IPS-18c (cell line): ENCODE measurements at regions not wholly inside any gene's neighbourhood (a gene's known extent, or its start where the extent isn't known, plus 50 kb on each side); places are given as distances from the start of the nearest gene placed in this dataset.

Experiments
- H3K4me3 ChIP-seq: 2 replicates; pipeline ENCODE4 v1.7.0; 2013; ENCODE audit warnings: low read depth, mild to moderate bottlenecking, low read length, moderate library complexity; ENCODE audit not compliant: insufficient read depth
- H3K9me3 ChIP-seq: one replicate; pipeline ENCODE4 v1.6.1; 2013; ENCODE audit warnings: mild to moderate bottlenecking, low read length, moderate library complexity; ENCODE audit not compliant: control insufficient read depth, insufficient read depth

- Histone ChIP-seq H3K9me3 (no peaks in the 10 kb centered on the region), H3K4me3 (no peak overlapping the region)
These were observed 184.7 kb upstream of the PRSS16 start for GRCh38 chr6:27062755-27063154.

DNA sequence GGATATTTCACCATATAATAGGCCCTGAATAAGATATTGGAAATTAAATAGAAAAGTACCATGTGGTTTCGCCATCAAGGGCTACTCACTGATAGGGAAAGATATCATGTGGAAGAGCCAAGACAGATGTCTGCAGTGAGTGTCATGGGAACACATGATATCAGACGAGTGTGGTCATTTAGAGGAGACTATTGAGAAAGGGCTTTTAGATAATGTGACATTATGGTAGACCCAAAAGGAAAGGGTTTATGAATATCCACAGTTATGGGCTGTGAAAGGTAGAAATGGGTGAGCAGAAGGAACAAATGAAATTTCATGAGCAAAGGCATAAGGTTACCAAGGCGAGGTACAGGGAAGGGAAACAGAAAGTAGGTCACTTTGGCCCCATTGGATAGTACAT, 182.3 kb upstream of the PRSS16 start:
- no peak overlapping the region for H3K4me3 ChIP-seq
- H3K9me3 ChIP-seq: no peaks in the 10 kb centered on the region

DNA sequence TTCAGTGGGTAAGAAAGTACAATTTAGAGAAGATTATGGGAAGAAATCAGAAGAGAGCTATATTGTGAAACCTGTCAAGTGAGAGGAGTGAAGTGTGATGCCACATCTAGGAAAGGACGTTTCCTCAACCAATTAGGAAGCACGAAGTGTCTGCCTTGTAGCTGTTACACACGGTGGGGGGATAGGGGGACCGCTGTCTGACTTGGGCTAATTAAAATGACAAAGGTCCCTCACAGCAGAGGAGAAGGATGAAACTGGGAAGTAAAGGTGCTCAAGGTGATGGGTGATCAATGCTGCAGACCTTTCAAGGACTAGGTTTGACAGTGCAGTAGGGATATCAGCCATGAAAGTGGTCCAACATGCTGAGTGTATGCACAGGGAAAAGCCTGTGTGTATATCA, 181.1 kb upstream of the PRSS16 start:
- Histone ChIP-seq H3K9me3 (no peaks in the 10 kb centered on the region), H3K4me3 (no peak overlapping the region; the same call in 1 of the 2 replicates)

GRCh38 chr6:27066802-27067201, 180.7 kb upstream of the PRSS16 start:
- Histone ChIP-seq H3K4me3 (no peak overlapping the region), H3K9me3 (no peaks in the 10 kb centered on the region)

GRCh38 chr6:27073441-27073840, 174.1 kb upstream of the PRSS16 start:
- Histone ChIP-seq H3K9me3 (no peaks in the 10 kb centered on the region), H3K4me3 (no peak overlapping the region)

GRCh38 chr6:27076116-27076515, 171.4 kb upstream of the PRSS16 start:
- no peak overlapping the region for H3K4me3 ChIP-seq
- no peaks in the 10 kb centered on the region for H3K9me3 ChIP-seq

DNA sequence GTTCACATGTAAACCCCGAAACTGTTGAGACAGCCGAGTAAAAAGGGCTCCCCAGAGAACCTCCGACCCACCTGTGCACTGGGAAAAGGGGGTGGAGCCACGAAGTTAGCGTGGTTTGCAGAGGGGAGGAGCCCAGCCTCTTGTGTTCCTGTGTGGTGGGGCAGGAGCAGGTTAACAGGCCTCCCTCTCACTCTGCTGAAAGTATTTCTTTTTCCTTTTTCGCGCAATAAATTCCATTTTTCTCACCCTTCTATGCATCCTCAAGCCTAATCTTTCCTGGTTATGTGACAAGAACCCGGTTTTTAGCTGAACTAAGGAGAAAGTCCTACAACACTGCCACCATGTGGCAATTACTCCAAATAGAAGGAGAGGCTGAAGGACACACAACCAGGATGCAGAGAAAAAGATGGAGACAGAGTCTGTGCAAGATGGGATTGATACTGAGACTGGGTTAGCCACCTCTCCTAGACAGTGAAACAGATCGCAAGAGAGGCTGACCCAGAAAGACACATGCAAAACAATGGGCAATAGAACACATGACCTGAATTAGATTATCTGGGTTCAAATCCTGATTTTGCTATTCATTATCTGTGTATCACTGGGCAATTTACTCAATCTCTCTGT, 168.7 kb upstream of the PRSS16 start:
- peak overlapping the region; percentile 47 for H3K4me3 ChIP-seq
- no peaks in the 10 kb centered on the region for H3K9me3 ChIP-seq

DNA sequence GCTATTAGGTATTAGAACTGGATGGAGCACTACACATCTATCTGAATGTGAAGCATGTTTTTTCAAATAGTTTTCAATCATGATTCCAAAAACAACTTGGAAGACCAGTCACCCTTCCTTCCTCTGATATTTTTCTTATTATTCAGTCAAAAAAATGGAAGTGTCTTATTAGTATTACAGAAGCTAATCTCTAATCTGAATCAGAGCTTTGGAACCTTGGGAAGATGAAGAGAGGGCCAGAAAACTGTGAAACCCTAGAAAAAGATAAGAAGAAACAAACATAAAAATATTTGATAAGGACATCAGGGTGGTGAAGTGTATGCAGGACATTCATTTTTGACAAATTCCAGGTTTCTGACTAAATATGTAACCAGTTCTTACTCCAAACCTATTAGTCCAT, 166.3 kb upstream of the PRSS16 start:
- Histone ChIP-seq H3K9me3 (no peaks in the 10 kb centered on the region), H3K4me3 (no peak overlapping the region)

DNA sequence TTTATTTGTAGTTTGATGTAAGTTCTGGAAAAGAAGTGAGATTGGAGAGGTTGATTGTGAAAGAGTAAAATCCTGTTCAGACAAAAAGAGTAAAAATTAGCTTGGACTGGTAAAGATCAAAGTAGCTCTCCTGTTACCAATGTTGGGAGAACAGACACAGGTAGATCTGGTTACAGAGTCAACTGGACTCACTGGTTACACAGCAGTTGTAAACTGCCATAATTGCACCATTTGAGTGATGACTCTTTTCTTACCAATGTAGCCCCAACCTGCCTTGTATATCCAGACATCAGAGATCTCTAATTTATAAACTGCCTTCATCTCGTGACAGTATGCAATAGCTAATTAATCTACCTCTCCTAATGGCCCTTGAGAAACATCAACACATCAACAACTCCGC, 165.6 kb upstream of the PRSS16 start:
- H3K9me3 ChIP-seq: no peaks in the 10 kb centered on the region
- H3K4me3 ChIP-seq: no peak overlapping the region

- H3K9me3 ChIP-seq: no peaks in the 10 kb centered on the region
- H3K4me3 ChIP-seq: no peak overlapping the region
These were observed 159.4 kb upstream of the PRSS16 start for GRCh38 chr6:27088068-27088467.

GRCh38 chr6:27091661-27092315, 155.7 kb upstream of the PRSS16 start:
- no peaks in the 10 kb centered on the region for H3K9me3 ChIP-seq
- H3K4me3 ChIP-seq: peak overlapping the region; percentile 68

- Histone ChIP-seq H3K4me3 (peak overlapping the region; percentile 68; the same call in 1 of the 2 replicates), H3K9me3 (no peaks in the 10 kb centered on the region)
These were observed 155.2 kb upstream of the PRSS16 start for GRCh38 chr6:27092316-27092692.

GRCh38 chr6:27095914-27096313, 151.6 kb upstream of the PRSS16 start:
- H3K4me3 ChIP-seq: no peak overlapping the region
- no peaks in the 10 kb centered on the region for H3K9me3 ChIP-seq

GRCh38 chr6:27096834-27097511, 150.5 kb upstream of the PRSS16 start:
- Histone ChIP-seq H3K4me3 (peak overlapping the region; percentile 74), H3K9me3 (no peaks in the 10 kb centered on the region)

- Histone ChIP-seq H3K9me3 (no peaks in the 10 kb centered on the region), H3K4me3 (no peak overlapping the region)
These were observed 148.5 kb upstream of the PRSS16 start for GRCh38 chr6:27098956-27099355.

GRCh38 chr6:27100921-27101320, 146.6 kb upstream of the PRSS16 start:
- Histone ChIP-seq H3K4me3 (no peak overlapping the region), H3K9me3 (no peaks in the 10 kb centered on the region)

DNA sequence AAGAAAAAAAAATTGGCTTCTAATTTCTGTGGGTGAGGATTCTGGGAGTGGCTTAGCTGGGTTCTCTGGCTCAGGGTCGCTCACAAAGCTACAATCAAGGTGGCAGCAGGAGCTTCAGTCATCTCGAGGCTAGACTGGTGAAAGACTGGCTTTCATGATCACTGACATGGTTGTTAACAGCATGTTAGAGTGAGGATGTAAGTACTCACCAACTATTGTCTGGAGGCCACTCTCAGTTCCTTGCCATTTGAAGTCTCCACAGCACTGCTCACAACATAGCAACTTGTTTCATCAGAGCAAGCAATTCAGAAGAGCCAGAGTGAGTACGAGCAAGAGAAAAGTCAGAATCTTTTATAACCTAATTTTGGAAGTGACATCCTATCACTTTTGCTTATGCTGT, 145.7 kb upstream of the PRSS16 start:
- Histone ChIP-seq H3K4me3 (no peak overlapping the region), H3K9me3 (no peaks in the 10 kb centered on the region)

- Histone ChIP-seq H3K4me3 (no peak overlapping the region), H3K9me3 (peaks cover 2% of the 10 kb centered on the region)
These were observed 141.1 kb upstream of the PRSS16 start for GRCh38 chr6:27106382-27106781.
